GM12878 (cell line): ENCODE measurements at regions not wholly inside any gene's neighbourhood (a gene's known extent, or its start where the extent isn't known, plus 50 kb on each side); places are given as distances from the start of the nearest gene placed in this dataset.

Experiments used
- CTCF ChIP-seq, 3 experiments: IDR thresholded peaks in 2 of 3; conservative IDR thresholded peaks in 1 of 3; 2 replicates each; pipeline ENCODE4 v1.5.1; 2011; ENCODE audit warnings: low read depth in 3 of 3, low read length in 3 of 3, mild to moderate bottlenecking in 3 of 3, control low read depth in 2 of 3, moderate library complexity in 2 of 3, inconsistent platforms in 1 of 3, mixed read lengths in 1 of 3; ENCODE audit not compliant: control insufficient read depth in 2 of 3, insufficient read depth in 1 of 3; ENCODE audit errors: extremely low read depth in 1 of 3
- EZH2 ChIP-seq: IDR thresholded peaks from 2 replicates; pipeline ENCODE4 v1.6.1; 2012; ENCODE audit warnings: low read depth, mild to moderate bottlenecking, control low read depth, inconsistent platforms, low read length, borderline replicate concordance; ENCODE audit not compliant: control insufficient read depth
- FOXM1 ChIP-seq: IDR thresholded peaks from 2 replicates; pipeline ENCODE4 v1.6.1; 2012; ENCODE audit warnings: low read depth, mild to moderate bottlenecking, inconsistent platforms, low read length, moderate library complexity
- HCFC1 ChIP-seq: fragments of 150-350 bp; IDR thresholded peaks from 2 replicates; pipeline ENCODE4 v1.6.1; 2014; ENCODE audit warnings: low read length
- IKZF1 ChIP-seq: fragments of 450-650 bp; conservative IDR thresholded peaks from 2 replicates; pipeline ENCODE4 v1.6.1; 2017; ENCODE audit warnings: antibody characterized with exemption, mild to moderate bottlenecking
- NR2C1 ChIP-seq: fragments of 450-650 bp; IDR thresholded peaks from 2 replicates; pipeline ENCODE4 v1.6.1; 2017; ENCODE audit warnings: antibody characterized with exemption, mild to moderate bottlenecking, moderate library complexity
- NR2C2 ChIP-seq: IDR thresholded peaks from 2 replicates; pipeline ENCODE4 v1.6.1; 2011; ENCODE audit warnings: borderline replicate concordance, low read depth; ENCODE audit not compliant: control insufficient read depth, insufficient read length
- POU2F2 ChIP-seq: IDR thresholded peaks from 3 replicates; pipeline ENCODE4 v1.6.1; 2011; ENCODE audit warnings: low read depth, mild to moderate bottlenecking, low read length, borderline replicate concordance
- SMARCA5 ChIP-seq: fragments of 450-650 bp; IDR thresholded peaks from 2 replicates; pipeline ENCODE4 v1.6.1; 2017; ENCODE audit warnings: mild to moderate bottlenecking
- SMC3 ChIP-seq: IDR thresholded peaks from 2 replicates; pipeline ENCODE4 v1.6.1; 2011; ENCODE audit warnings: low read length, improper control_type of control experiment, borderline replicate concordance
- ZNF274 ChIP-seq: IDR thresholded peaks from one replicate; pipeline ENCODE4 v1.8.0; 2011; ENCODE audit not compliant: insufficient read length, insufficient read depth
- ZNF384 ChIP-seq: IDR thresholded peaks from 2 replicates; pipeline ENCODE4 v1.6.1; 2012; ENCODE audit warnings: low read depth, mild to moderate bottlenecking, low read length, improper control_type of control experiment, borderline replicate concordance
- TF ChIP-seq, protein P1 (sequence below): fragments of 450-650 bp; IDR thresholded peaks from 2 replicates; pipeline ENCODE4 v1.6.1; 2014; ENCODE audit warnings: mild to moderate bottlenecking
- TF ChIP-seq, protein P2 (sequence below): IDR thresholded peaks from 2 replicates; pipeline ENCODE4 v1.6.1; 2012; ENCODE audit warnings: improper control_type of control experiment, low read depth, low read length; ENCODE audit not compliant: insufficient replicate concordance
- TF ChIP-seq, protein P3 (sequence below): fragments of 450-650 bp; IDR thresholded peaks from 2 replicates; pipeline ENCODE4 v1.6.1; 2016; ENCODE audit warnings: mild to moderate bottlenecking

GRCh38 chr5:154610321-154611154 is 132.5 kb upstream of the HAND1 start (continued):
- TF ChIP-seq CTCF (IDR thresholded peaks at IDR 0.05 in 2 of 3, conservative IDR thresholded peaks at IDR 0.05 in 1 of 3; ENCODE audit: control insufficient read depth in 2 of 3, extremely low read depth in 1 of 3, insufficient read depth in 1 of 3, low read depth in 3 of 3, low read length in 3 of 3) (peak; percentile 91 to 99 (median 96); a peak in 5 of 6 replicates), ZNF384 (no peak), ZNF274 (no peak), NR2C2 (no peak), NR2C1 (no peak), EZH2 (no peak), FOXM1 (no peak), IKZF1 (0 out of 2 replicates have a peak, but pooled peaks have one; percentile 24), POU2F2 (peak; percentile 69; the same call in 1 of the 3 replicates), SMARCA5 (0 out of 2 replicates have a peak, but pooled peaks have one; percentile 49), SMC3 (peak; percentile 98), HCFC1 (no peak)
- TF ChIP-seq, protein P1, sequence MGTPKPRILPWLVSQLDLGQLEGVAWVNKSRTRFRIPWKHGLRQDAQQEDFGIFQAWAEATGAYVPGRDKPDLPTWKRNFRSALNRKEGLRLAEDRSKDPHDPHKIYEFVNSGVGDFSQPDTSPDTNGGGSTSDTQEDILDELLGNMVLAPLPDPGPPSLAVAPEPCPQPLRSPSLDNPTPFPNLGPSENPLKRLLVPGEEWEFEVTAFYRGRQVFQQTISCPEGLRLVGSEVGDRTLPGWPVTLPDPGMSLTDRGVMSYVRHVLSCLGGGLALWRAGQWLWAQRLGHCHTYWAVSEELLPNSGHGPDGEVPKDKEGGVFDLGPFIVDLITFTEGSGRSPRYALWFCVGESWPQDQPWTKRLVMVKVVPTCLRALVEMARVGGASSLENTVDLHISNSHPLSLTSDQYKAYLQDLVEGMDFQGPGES = no peak
- TF ChIP-seq, protein P2, sequence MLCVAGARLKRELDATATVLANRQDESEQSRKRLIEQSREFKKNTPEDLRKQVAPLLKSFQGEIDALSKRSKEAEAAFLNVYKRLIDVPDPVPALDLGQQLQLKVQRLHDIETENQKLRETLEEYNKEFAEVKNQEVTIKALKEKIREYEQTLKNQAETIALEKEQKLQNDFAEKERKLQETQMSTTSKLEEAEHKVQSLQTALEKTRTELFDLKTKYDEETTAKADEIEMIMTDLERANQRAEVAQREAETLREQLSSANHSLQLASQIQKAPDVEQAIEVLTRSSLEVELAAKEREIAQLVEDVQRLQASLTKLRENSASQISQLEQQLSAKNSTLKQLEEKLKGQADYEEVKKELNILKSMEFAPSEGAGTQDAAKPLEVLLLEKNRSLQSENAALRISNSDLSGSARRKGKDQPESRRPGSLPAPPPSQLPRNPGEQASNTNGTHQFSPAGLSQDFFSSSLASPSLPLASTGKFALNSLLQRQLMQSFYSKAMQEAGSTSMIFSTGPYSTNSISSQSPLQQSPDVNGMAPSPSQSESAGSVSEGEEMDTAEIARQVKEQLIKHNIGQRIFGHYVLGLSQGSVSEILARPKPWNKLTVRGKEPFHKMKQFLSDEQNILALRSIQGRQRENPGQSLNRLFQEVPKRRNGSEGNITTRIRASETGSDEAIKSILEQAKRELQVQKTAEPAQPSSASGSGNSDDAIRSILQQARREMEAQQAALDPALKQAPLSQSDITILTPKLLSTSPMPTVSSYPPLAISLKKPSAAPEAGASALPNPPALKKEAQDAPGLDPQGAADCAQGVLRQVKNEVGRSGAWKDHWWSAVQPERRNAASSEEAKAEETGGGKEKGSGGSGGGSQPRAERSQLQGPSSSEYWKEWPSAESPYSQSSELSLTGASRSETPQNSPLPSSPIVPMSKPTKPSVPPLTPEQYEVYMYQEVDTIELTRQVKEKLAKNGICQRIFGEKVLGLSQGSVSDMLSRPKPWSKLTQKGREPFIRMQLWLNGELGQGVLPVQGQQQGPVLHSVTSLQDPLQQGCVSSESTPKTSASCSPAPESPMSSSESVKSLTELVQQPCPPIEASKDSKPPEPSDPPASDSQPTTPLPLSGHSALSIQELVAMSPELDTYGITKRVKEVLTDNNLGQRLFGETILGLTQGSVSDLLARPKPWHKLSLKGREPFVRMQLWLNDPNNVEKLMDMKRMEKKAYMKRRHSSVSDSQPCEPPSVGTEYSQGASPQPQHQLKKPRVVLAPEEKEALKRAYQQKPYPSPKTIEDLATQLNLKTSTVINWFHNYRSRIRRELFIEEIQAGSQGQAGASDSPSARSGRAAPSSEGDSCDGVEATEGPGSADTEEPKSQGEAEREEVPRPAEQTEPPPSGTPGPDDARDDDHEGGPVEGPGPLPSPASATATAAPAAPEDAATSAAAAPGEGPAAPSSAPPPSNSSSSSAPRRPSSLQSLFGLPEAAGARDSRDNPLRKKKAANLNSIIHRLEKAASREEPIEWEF = no peak
- TF ChIP-seq, protein P3, sequence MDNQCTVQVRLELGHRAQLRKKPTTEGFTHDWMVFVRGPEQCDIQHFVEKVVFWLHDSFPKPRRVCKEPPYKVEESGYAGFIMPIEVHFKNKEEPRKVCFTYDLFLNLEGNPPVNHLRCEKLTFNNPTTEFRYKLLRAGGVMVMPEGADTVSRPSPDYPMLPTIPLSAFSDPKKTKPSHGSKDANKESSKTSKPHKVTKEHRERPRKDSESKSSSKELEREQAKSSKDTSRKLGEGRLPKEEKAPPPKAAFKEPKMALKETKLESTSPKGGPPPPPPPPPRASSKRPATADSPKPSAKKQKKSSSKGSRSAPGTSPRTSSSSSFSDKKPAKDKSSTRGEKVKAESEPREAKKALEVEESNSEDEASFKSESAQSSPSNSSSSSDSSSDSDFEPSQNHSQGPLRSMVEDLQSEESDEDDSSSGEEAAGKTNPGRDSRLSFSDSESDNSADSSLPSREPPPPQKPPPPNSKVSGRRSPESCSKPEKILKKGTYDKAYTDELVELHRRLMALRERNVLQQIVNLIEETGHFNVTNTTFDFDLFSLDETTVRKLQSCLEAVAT = peak; percentile 50
